ENCODE measurements at regions not wholly inside any gene's neighbourhood (a gene's known extent, or its start where the extent isn't known, plus 50 kb on each side); places are given as distances from the start of the nearest gene placed in this dataset.

DNA sequence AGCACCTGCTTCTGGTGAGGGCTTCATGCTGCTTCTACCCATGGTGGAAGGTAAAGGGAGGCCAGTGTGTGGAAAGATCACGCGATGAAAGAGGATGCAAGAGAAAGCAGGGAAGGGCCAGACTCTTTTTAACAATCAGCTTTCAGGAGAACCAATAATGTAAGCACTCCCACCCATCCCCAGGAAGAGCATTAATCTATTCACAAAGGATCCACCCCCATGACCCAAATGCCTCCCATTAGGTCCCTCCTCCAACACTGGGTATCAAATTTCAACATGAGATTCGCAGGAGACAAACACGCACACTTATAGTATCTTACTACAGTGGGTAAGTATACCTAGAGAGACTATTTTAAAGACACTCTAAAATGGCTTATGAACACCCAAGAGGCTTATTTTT, 80.5 kb upstream of the TMCC3 start:
- no peak for DNase-seq
- Histone ChIP-seq H4K20me1 (ENCODE audit: insufficient read depth, low read length) (no peaks in the 10 kb centered on the region), H3K4me1 (ENCODE audit: control insufficient read depth in 1 of 2, insufficient read depth in 2 of 2, low read length in 2 of 2) (no peaks in the 10 kb centered on the region), H3K9me3 (replicated peaks in 1 of 2; ENCODE audit: control insufficient read depth in 1 of 2, insufficient read depth in 1 of 2, low read length in 2 of 2) (no peaks in the 10 kb centered on the region), H3K27ac (ENCODE audit: low read depth in 1 of 2, low read length in 2 of 2) (no peak overlapping the region), H3K36me3 (replicated peaks in 1 of 2; ENCODE audit: control insufficient read depth in 1 of 2, insufficient read depth in 2 of 2, low read length in 2 of 2) (no peaks in the 10 kb centered on the region), H3K27me3 (ENCODE audit: control insufficient read depth in 2 of 2, insufficient read depth in 2 of 2, low read length in 2 of 2) (no peaks in the 10 kb centered on the region), H3K4me3 (replicated peaks in 1 of 3; ENCODE audit: low read depth in 2 of 3, low read length in 3 of 3) (no peak overlapping the region), H3K9ac (ENCODE audit: insufficient read depth, low read length, poor library complexity, severe bottlenecking) (no peak overlapping the region), H3K4me2 (replicated peaks; ENCODE audit: extremely low read depth, low read length, poor library complexity, severe bottlenecking) (no peak overlapping the region), H2AFZ (ENCODE audit: insufficient read depth, low read depth, low read length, poor library complexity, severe bottlenecking) (no peak overlapping the region), H3K79me2 (ENCODE audit: insufficient read depth, low read length) (no peaks in the 10 kb centered on the region)
- no peaks in the 10 kb centered on the region for H3K36me3 Mint-ChIP-seq
- intact Hi-C loops (cut with micrococcal nuclease) = no loop called here
- no peak overlapping the region for H3K27ac Mint-ChIP-seq
- H3K4me3 Mint-ChIP-seq = no peak overlapping the region
- peaks cover 0 to 7% (median 2%) of the 10 kb centered on the region in 3 donors for H3K27me3 Mint-ChIP-seq (ENCODE audit: low read depth in 3 of 3)
- no CpG with 5 or more reads among the region's 4 CpGs for WGBS (ENCODE audit: insufficient coverage)
- no peaks in the 10 kb centered on the region for H3K4me1 Mint-ChIP-seq
- TF ChIP-seq CTCF (IDR thresholded peaks at IDR 0.05) = no peak
- peaks cover 0 to 11% (median 2%) of the 10 kb centered on the region in 7 donors for H3K9me3 Mint-ChIP-seq

GRCh38 chr12:94726236-94726835, 76.0 kb upstream of the TMCC3 start:
- H3K36me3 ChIP-seq (replicated peaks in 1 of 2; ENCODE audit: control insufficient read depth in 1 of 2, insufficient read depth in 2 of 2, low read length in 2 of 2) = no peaks in the 10 kb centered on the region
- Mint-ChIP-seq H3K27ac (no peak overlapping the region), H3K27me3 (ENCODE audit: low read depth in 3 of 3) (peaks cover 4 to 10% (median 9%) of the 10 kb centered on the region in 3 donors), H3K4me1 (peaks cover 9% of the 10 kb centered on the region), H3K4me3 (no peak overlapping the region), H3K9me3 (peaks cover 0 to 11% (median 2%) of the 10 kb centered on the region in 7 donors), H3K36me3 (no peaks in the 10 kb centered on the region)
- 95% methylated on average over 5 of the region's 10 CpGs for WGBS (ENCODE audit: insufficient coverage)
- H3K27ac ChIP-seq (ENCODE audit: low read depth in 1 of 2, low read length in 2 of 2) = no peak overlapping the region
- DNase-seq = no peak
- no peaks in the 10 kb centered on the region for H4K20me1 ChIP-seq (ENCODE audit: insufficient read depth, low read length)
- H2AFZ ChIP-seq (ENCODE audit: insufficient read depth, low read depth, low read length, poor library complexity, severe bottlenecking) = no peak overlapping the region
- H3K4me3 ChIP-seq (replicated peaks in 1 of 3; ENCODE audit: low read depth in 2 of 3, low read length in 3 of 3) = no peak overlapping the region
- H3K9me3 ChIP-seq (replicated peaks in 1 of 2; ENCODE audit: control insufficient read depth in 1 of 2, insufficient read depth in 1 of 2, low read length in 2 of 2) = no peaks in the 10 kb centered on the region
- peaks cover 3 to 4% of the 10 kb centered on the region in 2 donors for H3K4me1 ChIP-seq (ENCODE audit: control insufficient read depth in 1 of 2, insufficient read depth in 2 of 2, low read length in 2 of 2)
- no peaks in the 10 kb centered on the region for H3K79me2 ChIP-seq (ENCODE audit: insufficient read depth, low read length)
- peak; percentile 7 for TF ChIP-seq CTCF (IDR thresholded peaks at IDR 0.05)
- no peaks in the 10 kb centered on the region for H3K27me3 ChIP-seq (ENCODE audit: control insufficient read depth in 2 of 2, insufficient read depth in 2 of 2, low read length in 2 of 2)
- intact Hi-C loops (cut with micrococcal nuclease) = loop anchor here in 1 of 2 donors (5.0 kb wide), 1 partner anchor 124 kb away; no protein-coding TSS in a partner anchor
- H3K4me2 ChIP-seq (replicated peaks; ENCODE audit: extremely low read depth, low read length, poor library complexity, severe bottlenecking) = no peak overlapping the region
- H3K9ac ChIP-seq (ENCODE audit: insufficient read depth, low read length, poor library complexity, severe bottlenecking) = no peak overlapping the region

All from CD14-positive monocyte (primary cell).